H9 (cell line): ENCODE measurements at regions not wholly inside any gene's neighbourhood (a gene's known extent, or its start where the extent isn't known, plus 50 kb on each side); places are given as distances from the start of the nearest gene placed in this dataset.

ENCODE experiments used
- DNase-seq: peaks from one replicate; pipeline ENCODE4 v3.0.0-alpha.2; 2017
- H2AFZ ChIP-seq: one replicate; pipeline ENCODE4 v1.6.1; 2013; ENCODE audit warnings: mild to moderate bottlenecking, low read length, control low read depth, moderate library complexity
- H2AK5ac ChIP-seq: 2 replicates; pipeline ENCODE4 v1.6.1; 2013; ENCODE audit warnings: low read length, control low read depth, mixed read lengths; ENCODE audit not compliant: insufficient read length
- H2BK120ac ChIP-seq: one replicate; pipeline ENCODE4 v1.6.1; 2013; ENCODE audit warnings: low read depth, mild to moderate bottlenecking, low read length, control low read depth, inconsistent platforms; ENCODE audit not compliant: poor library complexity, severe bottlenecking
- H2BK12ac ChIP-seq: 2 replicates; pipeline ENCODE4 v1.6.1; 2013; ENCODE audit warnings: low read length, control low read depth, mixed read lengths, low read depth; ENCODE audit not compliant: insufficient read length
- H2BK15ac ChIP-seq: 2 replicates; pipeline ENCODE4 v1.6.1; 2013; ENCODE audit warnings: low read depth, low read length, control low read depth
- H2BK20ac ChIP-seq: one replicate; pipeline ENCODE4 v1.6.1; 2013; ENCODE audit warnings: low read depth, mild to moderate bottlenecking, low read length, control low read depth, inconsistent platforms; ENCODE audit not compliant: poor library complexity, severe bottlenecking
- H2BK5ac ChIP-seq: 2 replicates; pipeline ENCODE4 v1.6.1; 2013; ENCODE audit warnings: low read length, control low read depth, mixed read lengths; ENCODE audit not compliant: insufficient read length
- H3K14ac ChIP-seq: 2 replicates; pipeline ENCODE4 v1.6.1; 2013; ENCODE audit warnings: low read length, control low read depth; ENCODE audit not compliant: insufficient read depth
- H3K18ac ChIP-seq: 2 replicates; pipeline ENCODE4 v1.6.1; 2013; ENCODE audit warnings: low read depth, mild to moderate bottlenecking, mixed read lengths, low read length, control low read depth; ENCODE audit not compliant: insufficient read length
- H3K23ac ChIP-seq: 2 replicates; pipeline ENCODE4 v1.6.1; 2013; ENCODE audit warnings: low read length, control low read depth, mixed read lengths, low read depth; ENCODE audit not compliant: insufficient read length
- H3K23me2 ChIP-seq: 2 replicates; pipeline ENCODE4 v1.6.1; 2013; ENCODE audit warnings: low read depth, mild to moderate bottlenecking, mixed read lengths, low read length, control low read depth; ENCODE audit not compliant: insufficient read length, poor library complexity, severe bottlenecking
- H3K27ac ChIP-seq: 2 replicates; pipeline ENCODE4 v1.5.1; 2013; ENCODE audit warnings: low read length, control low read depth, mixed read lengths, low read depth; ENCODE audit not compliant: insufficient read length
- H3K27me3 ChIP-seq: 2 replicates; pipeline ENCODE4 v1.6.1; 2013; ENCODE audit warnings: low read length, control low read depth, inconsistent platforms; ENCODE audit not compliant: insufficient read depth
- H3K4ac ChIP-seq: 2 replicates; pipeline ENCODE4 v1.6.1; 2013; ENCODE audit warnings: low read depth, mild to moderate bottlenecking, control low read depth, inconsistent platforms, low read length, moderate library complexity
- H3K4me1 ChIP-seq: 2 replicates; pipeline ENCODE4 v1.6.1; 2013; ENCODE audit warnings: low read length, control low read depth, inconsistent platforms; ENCODE audit not compliant: insufficient read depth
- H3K4me2 ChIP-seq: 2 replicates; pipeline ENCODE4 v1.6.1; 2013; ENCODE audit warnings: low read length, control low read depth, mixed read lengths; ENCODE audit not compliant: insufficient read length, insufficient read depth
- H3K56ac ChIP-seq: 2 replicates; pipeline ENCODE4 v1.6.1; 2013; ENCODE audit warnings: low read depth, mild to moderate bottlenecking, mixed read lengths, low read length, control low read depth; ENCODE audit not compliant: insufficient read length
- H3K79me1 ChIP-seq: 2 replicates; pipeline ENCODE4 v1.6.1; 2013; ENCODE audit warnings: low read depth, mild to moderate bottlenecking, moderate library complexity, low read length, control low read depth, inconsistent platforms; ENCODE audit not compliant: insufficient read depth, poor library complexity, severe bottlenecking
- H3K79me2 ChIP-seq: 2 replicates; pipeline ENCODE4 v1.6.1; 2013; ENCODE audit warnings: low read length, control low read depth, inconsistent platforms; ENCODE audit not compliant: insufficient read depth
- H3K9ac ChIP-seq: 2 replicates; pipeline ENCODE4 v1.6.1; 2013; ENCODE audit warnings: low read length, control low read depth, mixed read lengths; ENCODE audit not compliant: insufficient read length; ENCODE audit errors: extremely low read depth
- H3K9me3 ChIP-seq: one replicate; pipeline ENCODE4 v1.6.1; 2013; ENCODE audit warnings: low read depth, low read length, inconsistent platforms; ENCODE audit not compliant: control insufficient read depth
- H3T11ph ChIP-seq: one replicate; pipeline ENCODE4 v1.6.1; 2013; ENCODE audit warnings: mild to moderate bottlenecking, low read length, control low read depth, inconsistent platforms
- H4K20me1 ChIP-seq: one replicate; pipeline ENCODE4 v1.6.1; 2013; ENCODE audit not compliant: control insufficient read depth, insufficient read length, insufficient read depth
- H4K5ac ChIP-seq: 2 replicates; pipeline ENCODE4 v1.6.1; 2013; ENCODE audit warnings: low read depth, mild to moderate bottlenecking, mixed read lengths, low read length, control low read depth; ENCODE audit not compliant: insufficient read length
- H4K8ac ChIP-seq: replicated peaks from 2 replicates; pipeline ENCODE4 v1.6.1; 2013; ENCODE audit warnings: low read length, control low read depth, mixed read lengths, low read depth; ENCODE audit not compliant: insufficient read length
- H4K91ac ChIP-seq: 2 replicates; pipeline ENCODE4 v1.6.1; 2013; ENCODE audit warnings: low read depth, mild to moderate bottlenecking, moderate library complexity, mixed read lengths, low read length, control low read depth; ENCODE audit not compliant: insufficient read length
- H3K27ac Mint-ChIP-seq, 3 experiments: 2 replicates in 2 of 3; 3 replicates in 1 of 3; pipeline ENCODE4 v1.8.0; 2020 to 2021; ENCODE audit warnings: mixed read lengths in 3 of 3, mild to moderate bottlenecking in 1 of 3, moderate library complexity in 1 of 3
- H3K27me3 Mint-ChIP-seq: 2 replicates; pipeline ENCODE4 v1.8.0; 2021; ENCODE audit warnings: low read depth, mild to moderate bottlenecking, moderate library complexity, mixed read lengths
- H3K36me3 Mint-ChIP-seq, 3 experiments: 2 replicates in 2 of 3; 3 replicates in 1 of 3; pipeline ENCODE4 v1.8.0; 2020 to 2021; ENCODE audit warnings: low read depth in 3 of 3, mixed read lengths in 3 of 3; ENCODE audit not compliant: insufficient read depth in 1 of 3
- H3K4me1 Mint-ChIP-seq, 2 experiments: 2 replicates each; pipeline ENCODE4 v1.8.0; 2020; ENCODE audit warnings: mixed read lengths in 2 of 2
- H3K4me3 Mint-ChIP-seq, 2 experiments: 2 replicates in 1 of 2; 3 replicates in 1 of 2; pipeline ENCODE4 v1.8.0; 2020 to 2021; ENCODE audit warnings: mild to moderate bottlenecking in 2 of 2, mixed read lengths in 2 of 2, moderate library complexity in 1 of 2
- H3K9me3 Mint-ChIP-seq, 2 experiments: 2 replicates in 1 of 2; 3 replicates in 1 of 2; pipeline ENCODE4 v1.8.0; 2020; ENCODE audit warnings: mild to moderate bottlenecking in 2 of 2, mixed read lengths in 2 of 2, moderate library complexity in 1 of 2
- WGBS: extraction: QIAGEN DNeasy Blood & Tissue Kit; methylation state at CpG from one replicate; pipeline ENCODE4 v1.1.7; 2013; ENCODE audit warnings: missing lambda C conversion rate, low lambda C conversion rate, mixed read lengths; ENCODE audit not compliant: insufficient read length; ENCODE audit errors: extremely low coverage; 5-methylcytosine and 5-hydroxymethylcytosine counted together
- TF ChIP-seq, protein P1 (sequence below): fragments of 200-600 bp; sonication (generic); conservative IDR thresholded peaks from 3 replicates; pipeline ENCODE4 v1.8.0; 2021; ENCODE audit warnings: antibody characterized with exemption, mild to moderate bottlenecking

GRCh38 chr2:121094101-121094500, 190.9 kb downstream of the TFCP2L1 start:
- no peak overlapping the region for H2AK5ac ChIP-seq
- no peaks in the 10 kb centered on the region for H3K79me2 ChIP-seq
- H3K79me1 ChIP-seq: no peaks in the 10 kb centered on the region
- no peak for DNase-seq
- no peak overlapping the region for H3K4me2 ChIP-seq
- H3K4me3 Mint-ChIP-seq: no peak overlapping the region
- H3K27me3 ChIP-seq: no peaks in the 10 kb centered on the region
- peaks cover 0 to 3% (median 3%) of the 10 kb centered on the region in 3 experiments; a peak in 3 of 7 replicates for H3K36me3 Mint-ChIP-seq
- H3K56ac ChIP-seq: no peak overlapping the region
- no peak overlapping the region for H2BK5ac ChIP-seq
- no peak overlapping the region for H2BK120ac ChIP-seq
- H2BK12ac ChIP-seq: no peak overlapping the region
- H3K27me3 Mint-ChIP-seq: peaks cover 29% of the 10 kb centered on the region
- no peaks in the 10 kb centered on the region for H4K20me1 ChIP-seq
- TF ChIP-seq, protein P1, sequence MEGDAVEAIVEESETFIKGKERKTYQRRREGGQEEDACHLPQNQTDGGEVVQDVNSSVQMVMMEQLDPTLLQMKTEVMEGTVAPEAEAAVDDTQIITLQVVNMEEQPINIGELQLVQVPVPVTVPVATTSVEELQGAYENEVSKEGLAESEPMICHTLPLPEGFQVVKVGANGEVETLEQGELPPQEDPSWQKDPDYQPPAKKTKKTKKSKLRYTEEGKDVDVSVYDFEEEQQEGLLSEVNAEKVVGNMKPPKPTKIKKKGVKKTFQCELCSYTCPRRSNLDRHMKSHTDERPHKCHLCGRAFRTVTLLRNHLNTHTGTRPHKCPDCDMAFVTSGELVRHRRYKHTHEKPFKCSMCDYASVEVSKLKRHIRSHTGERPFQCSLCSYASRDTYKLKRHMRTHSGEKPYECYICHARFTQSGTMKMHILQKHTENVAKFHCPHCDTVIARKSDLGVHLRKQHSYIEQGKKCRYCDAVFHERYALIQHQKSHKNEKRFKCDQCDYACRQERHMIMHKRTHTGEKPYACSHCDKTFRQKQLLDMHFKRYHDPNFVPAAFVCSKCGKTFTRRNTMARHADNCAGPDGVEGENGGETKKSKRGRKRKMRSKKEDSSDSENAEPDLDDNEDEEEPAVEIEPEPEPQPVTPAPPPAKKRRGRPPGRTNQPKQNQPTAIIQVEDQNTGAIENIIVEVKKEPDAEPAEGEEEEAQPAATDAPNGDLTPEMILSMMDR: no peak
- peaks cover 8 to 18% of the 10 kb centered on the region in 2 experiments; a peak in 4 of 5 replicates for H3K9me3 Mint-ChIP-seq
- no CpG with 5 or more reads among the region's 3 CpGs for WGBS
- no peak overlapping the region for H2AFZ ChIP-seq
- no peak overlapping the region for H3K23ac ChIP-seq
- no peak overlapping the region for H3K18ac ChIP-seq
- no peak overlapping the region for H3K4ac ChIP-seq
- no peak overlapping the region for H2BK15ac ChIP-seq
- no peaks in the 10 kb centered on the region for H3K9me3 ChIP-seq
- peaks cover 0 to 5% of the 10 kb centered on the region in 2 experiments; a peak in 1 of 4 replicates for H3K4me1 Mint-ChIP-seq
- H3K27ac Mint-ChIP-seq: no peak overlapping the region
- no peak overlapping the region for H4K91ac ChIP-seq
- H4K8ac ChIP-seq: no peak overlapping the region
- H2BK20ac ChIP-seq: no peak overlapping the region
- H3K23me2 ChIP-seq: no peaks in the 10 kb centered on the region
- H3K14ac ChIP-seq: no peak overlapping the region
- no peak overlapping the region for H3K27ac ChIP-seq
- no peak overlapping the region for H3T11ph ChIP-seq
- H4K5ac ChIP-seq: no peak overlapping the region
- H3K4me1 ChIP-seq: no peaks in the 10 kb centered on the region
- H3K9ac ChIP-seq: no peak overlapping the region
